Trophoblast cell (in vitro differentiated cells and primary cell): ENCODE measurements at regions not wholly inside any gene's neighbourhood (a gene's known extent, or its start where the extent isn't known, plus 50 kb on each side); places are given as distances from the start of the nearest gene placed in this dataset.

Experiments used
- DNase-seq, 2 donors: peaks; one replicate each; pipeline ENCODE4 v3.0.0-alpha.2; 2016
- H2AFZ ChIP-seq: 2 replicates; pipeline ENCODE4 v1.6.1; 2013; ENCODE audit warnings: low read length, moderate library complexity, mild to moderate bottlenecking; ENCODE audit not compliant: insufficient read depth, poor library complexity
- H2AK5ac ChIP-seq: 2 replicates; pipeline ENCODE4 v1.6.1; 2013; ENCODE audit warnings: mild to moderate bottlenecking, low read length
- H2BK120ac ChIP-seq: 2 replicates; pipeline ENCODE4 v1.6.1; 2013; ENCODE audit warnings: low read length, mild to moderate bottlenecking, moderate library complexity; ENCODE audit not compliant: insufficient read depth, poor library complexity
- H2BK12ac ChIP-seq: 2 replicates; pipeline ENCODE4 v1.6.1; 2013; ENCODE audit warnings: mild to moderate bottlenecking, low read length, moderate library complexity
- H2BK5ac ChIP-seq: 2 replicates; pipeline ENCODE4 v1.6.1; 2013; ENCODE audit warnings: low read length, low read depth, moderate library complexity, mild to moderate bottlenecking; ENCODE audit not compliant: poor library complexity
- H3K14ac ChIP-seq: 2 replicates; pipeline ENCODE4 v1.6.1; 2013; ENCODE audit warnings: mild to moderate bottlenecking, low read length
- H3K18ac ChIP-seq: 2 replicates; pipeline ENCODE4 v1.6.1; 2013; ENCODE audit warnings: mild to moderate bottlenecking, low read length
- H3K23ac ChIP-seq: 2 replicates; pipeline ENCODE4 v1.6.1; 2013; ENCODE audit warnings: low read length
- H3K27ac ChIP-seq: 2 replicates; pipeline ENCODE4 v1.5.1; 2013; ENCODE audit warnings: low read depth, mild to moderate bottlenecking, inconsistent platforms, low read length, moderate library complexity
- H3K27me3 ChIP-seq: 2 replicates; pipeline ENCODE4 v1.6.1; 2013; ENCODE audit warnings: inconsistent platforms, mild to moderate bottlenecking, low read length, moderate library complexity; ENCODE audit not compliant: insufficient read depth
- H3K36me3 ChIP-seq, 2 experiments: 1 replicate in 1 of 2; 2 replicates in 1 of 2; pipeline ENCODE4 v1.6.1; 2013; ENCODE audit warnings: low read length in 2 of 2, mild to moderate bottlenecking in 2 of 2, moderate library complexity in 1 of 2; ENCODE audit not compliant: insufficient read depth in 2 of 2, control insufficient read depth in 1 of 2
- H3K4ac ChIP-seq: 2 replicates; pipeline ENCODE4 v1.6.1; 2013; ENCODE audit warnings: low read depth, mild to moderate bottlenecking, low read length, moderate library complexity
- H3K4me1 ChIP-seq, 2 experiments: 1 replicate in 1 of 2; 2 replicates in 1 of 2; pipeline ENCODE4 v1.6.1; 2013; ENCODE audit warnings: low read length in 2 of 2, mild to moderate bottlenecking in 2 of 2, moderate library complexity in 1 of 2; ENCODE audit not compliant: insufficient read depth in 2 of 2, control insufficient read depth in 1 of 2
- H3K4me2 ChIP-seq: 2 replicates; pipeline ENCODE4 v1.6.1; 2013; ENCODE audit warnings: inconsistent platforms, mild to moderate bottlenecking, low read length, moderate library complexity
- H3K4me3 ChIP-seq: 2 replicates; pipeline ENCODE4 v1.5.1; 2013; ENCODE audit warnings: mild to moderate bottlenecking, low read depth, low read length, inconsistent platforms
- H3K79me1 ChIP-seq: one replicate; pipeline ENCODE4 v1.6.1; 2013; ENCODE audit warnings: low read length
- H3K79me2 ChIP-seq: 2 replicates; pipeline ENCODE4 v1.6.1; 2013; ENCODE audit warnings: low read length, mild to moderate bottlenecking; ENCODE audit not compliant: control insufficient read depth, insufficient read depth, poor library complexity
- H3K9ac ChIP-seq: 2 replicates; pipeline ENCODE4 v1.6.1; 2013; ENCODE audit warnings: mild to moderate bottlenecking, low read length
- H3K9me3 ChIP-seq: 2 replicates; pipeline ENCODE4 v1.6.1; 2013; ENCODE audit warnings: low read depth, mild to moderate bottlenecking, control low read depth, inconsistent platforms, low read length; ENCODE audit not compliant: insufficient read depth
- H4K12ac ChIP-seq: 2 replicates; pipeline ENCODE4 v1.6.1; 2013; ENCODE audit warnings: low read depth, mild to moderate bottlenecking, low read length, moderate library complexity
- H4K8ac ChIP-seq: 2 replicates; pipeline ENCODE4 v1.6.1; 2013; ENCODE audit warnings: low read depth, mild to moderate bottlenecking, low read length, moderate library complexity
- H4K91ac ChIP-seq: one replicate; pipeline ENCODE4 v1.6.1; 2013; ENCODE audit warnings: low read depth, mild to moderate bottlenecking, low read length, moderate library complexity
- WGBS: extraction: QIAGEN DNeasy Blood & Tissue Kit; methylation state at CpG from one replicate; pipeline ENCODE4 v1.1.7; 2013; ENCODE audit warnings: missing lambda C conversion rate; ENCODE audit not compliant: insufficient read length, insufficient coverage; ENCODE audit errors: extremely low coverage; 5-methylcytosine and 5-hydroxymethylcytosine counted together

DNA sequence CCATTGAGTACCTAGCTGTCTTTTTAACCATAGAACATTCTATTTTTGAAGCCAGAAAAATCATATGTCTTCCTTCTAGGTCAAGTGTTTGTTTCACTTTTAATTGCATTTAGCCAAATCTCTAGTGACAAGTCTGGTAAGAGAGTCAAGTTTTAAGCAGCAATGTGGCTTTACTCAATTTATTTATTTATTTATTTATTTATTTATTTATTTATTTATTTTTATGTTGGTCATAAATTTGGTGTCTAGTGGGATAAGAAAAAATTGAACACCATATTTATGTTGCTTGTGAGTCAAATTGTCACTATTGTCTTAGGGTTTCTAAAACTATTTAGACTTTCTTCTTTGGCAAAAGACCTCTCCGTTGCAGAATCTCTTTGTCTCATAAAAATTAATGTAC lies 174.5 kb upstream of the BCHE start:
- no peak overlapping the region for H2BK120ac ChIP-seq
- H3K27ac ChIP-seq = no peak overlapping the region
- no peak overlapping the region for H3K18ac ChIP-seq
- no peaks in the 10 kb centered on the region for H3K79me1 ChIP-seq
- WGBS = no CpG with 5 or more reads among the region's 1 CpG
- no peaks in the 10 kb centered on the region for H3K79me2 ChIP-seq
- no peak overlapping the region for H2BK12ac ChIP-seq
- H4K8ac ChIP-seq = no peak overlapping the region
- no peaks in the 10 kb centered on the region for H3K36me3 ChIP-seq
- no peak overlapping the region for H3K14ac ChIP-seq
- H2BK5ac ChIP-seq = no peak overlapping the region
- H3K4me2 ChIP-seq = no peak overlapping the region
- H2AK5ac ChIP-seq = no peak overlapping the region
- no peak overlapping the region for H3K23ac ChIP-seq
- no peak overlapping the region for H2AFZ ChIP-seq
- no peaks in the 10 kb centered on the region for H3K4me1 ChIP-seq
- no peak overlapping the region for H3K9ac ChIP-seq
- H4K91ac ChIP-seq = no peak overlapping the region
- no peak overlapping the region for H3K4me3 ChIP-seq
- H4K12ac ChIP-seq = no peak overlapping the region
- no peak for DNase-seq
- H3K4ac ChIP-seq = no peak overlapping the region
- no peaks in the 10 kb centered on the region for H3K27me3 ChIP-seq
- H3K9me3 ChIP-seq = no peaks in the 10 kb centered on the region

- Histone ChIP-seq H3K18ac (no peak overlapping the region), H3K4me1 (no peaks in the 10 kb centered on the region), H3K79me1 (no peaks in the 10 kb centered on the region), H3K14ac (no peak overlapping the region), H4K8ac (no peak overlapping the region), H2BK12ac (no peak overlapping the region), H3K4me3 (no peak overlapping the region), H3K9ac (no peak overlapping the region), H3K4ac (no peak overlapping the region), H2AFZ (no peak overlapping the region), H3K4me2 (no peak overlapping the region), H3K27ac (no peak overlapping the region), H2AK5ac (no peak overlapping the region), H3K9me3 (no peaks in the 10 kb centered on the region), H3K79me2 (no peaks in the 10 kb centered on the region), H2BK120ac (no peak overlapping the region), H2BK5ac (no peak overlapping the region), H4K12ac (no peak overlapping the region), H4K91ac (no peak overlapping the region), H3K36me3 (no peaks in the 10 kb centered on the region), H3K27me3 (no peaks in the 10 kb centered on the region), H3K23ac (no peak overlapping the region)
- WGBS = no CpG with 5 or more reads among the region's 1 CpG
- DNase-seq = no peak
Measured at GRCh38 chr3:166005126-166005525, 167.9 kb upstream of the BCHE start.

DNA sequence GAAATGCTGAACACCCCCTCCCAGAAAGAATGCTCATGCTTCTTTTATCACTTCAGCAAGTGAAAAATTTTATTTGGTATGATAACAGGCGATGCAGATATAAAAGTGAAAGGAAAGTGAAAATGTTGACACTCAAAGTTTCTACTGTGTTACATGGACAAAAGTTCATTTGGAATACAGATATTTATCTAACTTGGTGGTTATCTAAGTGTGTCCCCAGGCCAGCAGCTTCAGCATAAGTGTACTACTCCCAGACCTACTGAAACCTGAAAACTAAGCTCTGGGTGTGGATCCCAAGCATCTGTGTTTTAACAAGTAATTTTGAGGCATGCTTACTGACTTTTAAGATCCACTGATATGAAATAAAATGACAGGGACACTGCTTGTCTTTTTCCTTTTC lies 157.1 kb upstream of the BCHE start:
- Histone ChIP-seq H3K9me3 (no peaks in the 10 kb centered on the region), H3K79me1 (no peaks in the 10 kb centered on the region), H4K8ac (no peak overlapping the region), H3K36me3 (no peaks in the 10 kb centered on the region), H3K23ac (no peak overlapping the region), H3K4me1 (no peaks in the 10 kb centered on the region), H2BK120ac (no peak overlapping the region), H3K27me3 (no peaks in the 10 kb centered on the region), H3K4me2 (no peak overlapping the region), H2BK12ac (no peak overlapping the region), H3K9ac (no peak overlapping the region), H3K4ac (no peak overlapping the region), H3K14ac (no peak overlapping the region), H3K79me2 (no peaks in the 10 kb centered on the region), H4K91ac (no peak overlapping the region), H2AFZ (no peak overlapping the region), H4K12ac (no peak overlapping the region), H2BK5ac (no peak overlapping the region), H3K4me3 (no peak overlapping the region), H3K27ac (no peak overlapping the region), H3K18ac (no peak overlapping the region), H2AK5ac (no peak overlapping the region)
- WGBS = no CpG with 5 or more reads among the region's 1 CpG
- no peak for DNase-seq

DNA sequence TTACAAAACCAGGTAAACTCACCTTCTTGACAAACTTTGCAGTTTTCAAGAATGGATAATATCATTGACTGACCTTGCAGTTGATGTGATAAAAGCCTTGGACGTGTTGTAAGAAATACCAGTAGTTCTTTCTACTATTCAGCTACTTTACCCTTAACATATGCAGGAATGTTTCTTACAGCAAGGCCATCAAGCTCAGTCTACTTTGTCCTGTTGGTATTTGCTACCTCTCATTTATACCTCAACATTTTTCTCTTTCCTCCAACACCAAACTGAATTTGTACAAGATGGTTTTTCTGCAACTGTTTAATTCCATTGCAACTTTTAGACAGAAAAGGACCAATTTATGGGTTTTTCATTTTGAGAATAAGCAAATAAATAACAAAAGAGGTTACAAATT lies 147.4 kb upstream of the BCHE start:
- H3K27ac ChIP-seq = no peak overlapping the region
- DNase-seq = peak in 1 of 2 donors; percentile 1
- H3K4me1 ChIP-seq = no peaks in the 10 kb centered on the region
- H3K23ac ChIP-seq = no peak overlapping the region
- H3K14ac ChIP-seq = no peak overlapping the region
- H4K12ac ChIP-seq = no peak overlapping the region
- no peak overlapping the region for H4K8ac ChIP-seq
- H3K18ac ChIP-seq = no peak overlapping the region
- H3K4me3 ChIP-seq = no peak overlapping the region
- no peaks in the 10 kb centered on the region for H3K79me2 ChIP-seq
- no peak overlapping the region for H3K4me2 ChIP-seq
- no peak overlapping the region for H2AFZ ChIP-seq
- H3K36me3 ChIP-seq = no peaks in the 10 kb centered on the region
- H2BK12ac ChIP-seq = no peak overlapping the region
- H2BK5ac ChIP-seq = no peak overlapping the region
- H3K4ac ChIP-seq = no peak overlapping the region
- no CpG with 5 or more reads among the region's 1 CpG for WGBS
- H3K79me1 ChIP-seq = no peaks in the 10 kb centered on the region
- H2BK120ac ChIP-seq = no peak overlapping the region
- H3K27me3 ChIP-seq = no peaks in the 10 kb centered on the region
- H3K9me3 ChIP-seq = no peaks in the 10 kb centered on the region
- H2AK5ac ChIP-seq = no peak overlapping the region
- no peak overlapping the region for H3K9ac ChIP-seq
- H4K91ac ChIP-seq = no peak overlapping the region
